HL-60/S4 treated with retinoic acid at 250 ng/mL for 4 days and 3 days (cell line): ENCODE measurements at regions not wholly inside any gene's neighbourhood (a gene's known extent, or its start where the extent isn't known, plus 50 kb on each side); places are given as distances from the start of the nearest gene placed in this dataset.

Experiments
- in situ Hi-C: fragments of 300-500 bp; cut with MboI; formaldehyde crosslinking; loops from 2 replicates; pipeline ENCODE4 v1.7.0; 2022; ENCODE audit warnings: low sequenced_read_pairs

- in situ Hi-C loops: no loop called here
Observed at GRCh38 chr2:144943293-144943941, 423.5 kb upstream of the ZEB2 start.

GRCh38 chr2:144942516-144943256, 422.8 kb upstream of the ZEB2 start:
- in situ Hi-C loops: no loop called here

- in situ Hi-C loops: no loop called here
Observed at GRCh38 chr2:144941743-144942488, 422.0 kb upstream of the ZEB2 start.

DNA sequence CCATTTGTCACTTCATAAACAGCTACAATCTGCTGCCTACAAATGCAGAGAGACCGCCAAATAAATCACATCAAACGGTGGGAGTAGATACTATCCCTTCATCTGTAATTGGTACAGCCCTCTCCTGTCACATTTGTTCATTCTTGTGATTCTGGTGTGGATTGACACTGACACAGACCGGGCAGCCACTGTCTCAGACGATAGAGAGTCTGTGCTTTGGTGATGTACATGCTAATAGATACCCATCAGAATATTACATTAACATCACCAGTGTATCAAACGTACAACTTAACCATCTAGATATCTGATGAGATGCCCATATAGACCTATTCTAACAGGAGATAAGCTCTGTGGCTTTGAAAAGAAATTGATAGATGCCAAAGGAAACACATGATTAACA, 419.7 kb upstream of the ZEB2 start:
- in situ Hi-C loops: no loop called here

GRCh38 chr2:144937910-144938709, 418.2 kb upstream of the ZEB2 start:
- in situ Hi-C loops: no loop called here

DNA sequence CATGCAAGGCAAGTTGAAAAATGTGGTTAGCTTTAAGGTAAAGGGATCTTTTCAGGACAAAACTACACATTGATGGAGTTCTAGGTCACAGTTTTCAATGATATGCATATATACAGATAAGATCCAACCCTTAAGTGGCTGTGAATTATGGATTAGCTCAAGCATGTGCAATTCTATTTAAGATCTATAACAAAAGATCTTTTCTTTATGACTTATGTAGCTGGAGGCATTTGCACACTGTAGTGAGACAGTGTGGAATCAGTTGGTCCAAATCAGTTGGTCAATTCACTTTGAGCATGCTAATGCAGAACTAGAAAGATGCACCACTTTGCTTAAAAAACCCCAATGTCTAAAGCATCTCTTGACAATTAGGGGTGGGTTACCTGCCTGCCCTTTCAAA, 417.1 kb upstream of the ZEB2 start:
- in situ Hi-C loops: no loop called here

- in situ Hi-C loops: no loop called here
Observed at GRCh38 chr2:144936442-144936841, 416.5 kb upstream of the ZEB2 start.

DNA sequence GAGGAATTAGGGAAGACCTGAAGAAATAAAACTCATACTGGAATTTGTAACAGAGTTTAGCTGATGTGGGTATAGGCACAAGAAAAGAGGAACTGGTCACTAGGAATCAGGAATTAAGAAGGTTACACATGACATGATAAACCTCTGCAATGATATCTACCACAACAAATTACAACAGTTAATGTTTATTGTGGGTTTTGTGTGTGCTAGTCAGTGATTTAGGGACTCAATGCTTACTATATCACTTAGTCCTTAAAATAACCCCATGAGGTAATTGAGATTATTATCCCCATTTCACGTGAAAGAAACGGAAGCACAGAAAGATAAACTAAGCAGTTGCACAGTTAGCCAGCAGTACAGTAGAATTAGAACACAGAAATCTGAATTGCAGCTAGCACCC, 415.8 kb upstream of the ZEB2 start:
- in situ Hi-C loops: no loop called here

GRCh38 chr2:144935191-144935590, 415.3 kb upstream of the ZEB2 start:
- in situ Hi-C loops: no loop called here

DNA sequence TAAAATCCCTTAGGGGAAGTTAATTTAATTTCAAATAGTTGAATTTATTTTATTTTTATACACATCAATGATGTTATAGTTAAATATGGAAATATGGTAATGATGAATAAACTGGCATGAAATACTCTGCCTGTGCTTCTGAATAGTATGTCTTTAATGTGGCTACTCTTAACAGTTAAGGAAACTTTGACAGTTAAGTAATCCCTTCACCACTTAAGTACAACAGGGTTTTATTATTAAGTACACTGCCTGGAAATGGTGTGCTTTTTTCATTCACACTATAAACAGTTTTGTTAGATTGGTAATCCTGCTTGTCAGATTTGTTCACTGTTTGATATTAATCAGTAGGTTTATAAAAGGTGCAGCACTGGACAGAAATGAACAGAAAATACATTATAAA, 412.0 kb upstream of the ZEB2 start:
- in situ Hi-C loops: no loop called here

GRCh38 chr2:144931480-144931879, 411.6 kb upstream of the ZEB2 start:
- in situ Hi-C loops: no loop called here

- in situ Hi-C loops: no loop called here
Observed at GRCh38 chr2:144927429-144927828, 407.5 kb upstream of the ZEB2 start.

GRCh38 chr2:144925886-144926285, 406.0 kb upstream of the ZEB2 start:
- in situ Hi-C loops: no loop called here

DNA sequence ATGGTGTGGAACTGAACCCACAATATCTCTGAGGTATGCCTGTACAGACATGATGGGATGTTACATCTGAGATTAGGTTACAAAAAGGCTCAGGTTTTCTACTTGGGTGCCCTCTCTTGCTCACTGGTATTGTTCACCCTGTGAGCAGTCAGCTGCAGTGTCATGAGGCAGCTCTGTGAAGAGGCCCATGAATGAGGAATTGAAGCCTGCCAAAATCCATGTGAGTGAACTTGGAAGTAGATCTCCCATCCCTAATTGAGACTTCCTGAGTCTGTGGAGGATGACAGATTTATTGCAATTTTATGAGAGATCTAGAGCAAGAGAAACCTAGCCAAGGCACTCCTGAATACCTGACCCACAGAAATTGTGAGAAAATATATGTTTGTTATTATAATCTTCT, 404.9 kb upstream of the ZEB2 start:
- in situ Hi-C loops: no loop called here

GRCh38 chr2:144922519-144922918, 402.6 kb upstream of the ZEB2 start:
- in situ Hi-C loops: no loop called here

- in situ Hi-C loops: no loop called here
Observed at GRCh38 chr2:144920755-144921530, 401.0 kb upstream of the ZEB2 start.

DNA sequence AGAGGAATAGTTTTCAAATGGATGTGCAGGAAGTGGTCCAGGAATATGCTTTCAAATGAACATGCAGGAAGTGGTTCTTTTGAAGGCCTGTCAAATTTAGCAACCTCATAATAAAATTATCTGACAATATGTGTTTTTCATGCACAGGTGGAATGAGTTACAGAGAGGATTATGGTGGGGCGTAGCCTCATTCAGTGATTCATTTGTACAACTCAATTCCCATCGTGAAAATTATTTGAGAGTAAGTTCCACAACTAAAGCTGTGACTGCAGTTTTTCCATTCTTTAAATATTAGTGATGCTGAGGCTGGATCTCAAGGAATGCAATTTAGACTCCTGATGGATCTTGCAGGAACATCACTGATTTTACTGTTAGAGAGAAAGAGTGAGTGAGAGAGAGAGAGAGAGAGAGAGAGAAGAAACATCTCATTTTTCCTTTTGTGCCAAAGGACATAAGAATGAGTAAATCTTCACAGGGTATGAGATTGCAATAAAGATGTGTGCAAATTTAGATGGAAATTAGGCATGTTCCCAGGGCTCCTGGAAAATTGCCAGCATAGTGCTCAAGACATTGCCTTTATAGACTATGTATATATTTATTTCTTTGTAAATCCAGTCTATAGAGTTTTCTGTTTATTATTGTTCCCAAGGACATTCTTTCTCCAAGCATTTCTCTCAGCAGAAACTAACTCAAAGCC, 394.9 kb upstream of the ZEB2 start:
- in situ Hi-C loops: no loop called here

DNA sequence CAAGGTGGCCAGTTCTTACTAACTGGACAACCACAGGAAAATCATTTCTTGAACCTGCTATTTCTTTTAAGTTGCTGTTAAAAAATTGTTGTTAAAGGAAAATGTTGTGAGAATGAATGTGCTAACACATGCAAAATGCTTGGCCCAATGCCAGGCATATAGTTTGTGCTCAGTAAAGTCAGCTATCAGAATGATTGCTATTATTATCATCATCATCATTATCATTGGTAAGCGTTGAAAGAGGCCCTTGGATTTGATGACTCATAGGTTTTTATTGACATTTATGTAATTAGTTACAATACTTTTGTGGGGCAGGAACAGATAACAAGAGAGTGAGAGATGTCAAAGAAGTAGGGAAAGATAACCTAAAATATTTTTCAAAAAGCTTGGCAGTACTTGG, 394.2 kb upstream of the ZEB2 start:
- in situ Hi-C loops: no loop called here

- in situ Hi-C loops: no loop called here
Observed at GRCh38 chr2:144912206-144912605, 392.3 kb upstream of the ZEB2 start.

DNA sequence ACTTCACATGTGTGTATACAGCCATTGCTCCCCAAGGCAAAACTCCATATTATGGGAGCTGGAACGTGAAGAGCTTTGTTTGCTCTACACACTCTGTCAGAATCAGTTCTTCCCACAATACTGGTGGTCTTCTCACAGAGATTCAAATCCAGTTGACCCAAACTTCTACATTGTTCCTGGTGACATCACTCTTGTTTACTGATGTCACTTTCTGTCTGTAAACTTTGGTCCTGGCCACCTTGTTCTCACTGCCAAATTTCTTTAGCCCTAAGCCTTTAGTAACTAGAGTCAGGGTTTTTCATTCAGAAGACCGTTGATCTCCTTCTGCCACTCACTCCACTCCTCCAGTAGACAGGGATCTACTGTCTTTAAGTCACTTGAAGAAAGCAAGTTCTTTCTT, 386.0 kb upstream of the ZEB2 start:
- in situ Hi-C loops: no loop called here
